ENCODE measurements at regions not wholly inside any gene's neighbourhood (a gene's known extent, or its start where the extent isn't known, plus 50 kb on each side); places are given as distances from the start of the nearest gene placed in this dataset.

- DNase-seq = no peak
Measured at GRCh38 chr14:94921882-94922585, 152.1 kb upstream of the GSC start.

GRCh38 chr14:94921456-94921855 is 151.5 kb upstream of the GSC start:
- DNase-seq = no peak

DNA sequence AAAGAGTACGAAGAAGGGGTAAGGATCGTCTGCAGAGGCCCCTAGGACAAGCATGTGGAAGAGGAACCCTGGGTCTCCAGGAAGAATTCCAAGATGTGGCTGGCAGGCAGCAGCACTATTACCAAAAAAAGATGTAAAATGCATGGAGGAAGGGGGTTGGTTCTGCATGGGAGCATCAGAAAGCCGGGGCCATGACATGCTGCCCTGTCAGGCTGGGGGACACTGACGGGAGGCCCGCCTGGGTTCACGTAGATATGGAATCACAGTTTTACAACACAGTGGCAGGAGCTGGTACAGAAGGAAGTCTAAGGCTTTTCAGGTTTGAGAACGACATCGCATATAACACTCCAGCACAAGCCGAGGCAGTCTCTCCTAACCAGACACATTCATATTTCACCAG is 150.0 kb upstream of the GSC start:
- DNase-seq = no peak

- no peak for DNase-seq
Measured at GRCh38 chr14:94918896-94919295, 149.0 kb upstream of the GSC start.

- DNase-seq = no peak
Measured at GRCh38 chr14:94917041-94917600, 147.2 kb upstream of the GSC start.

DNA sequence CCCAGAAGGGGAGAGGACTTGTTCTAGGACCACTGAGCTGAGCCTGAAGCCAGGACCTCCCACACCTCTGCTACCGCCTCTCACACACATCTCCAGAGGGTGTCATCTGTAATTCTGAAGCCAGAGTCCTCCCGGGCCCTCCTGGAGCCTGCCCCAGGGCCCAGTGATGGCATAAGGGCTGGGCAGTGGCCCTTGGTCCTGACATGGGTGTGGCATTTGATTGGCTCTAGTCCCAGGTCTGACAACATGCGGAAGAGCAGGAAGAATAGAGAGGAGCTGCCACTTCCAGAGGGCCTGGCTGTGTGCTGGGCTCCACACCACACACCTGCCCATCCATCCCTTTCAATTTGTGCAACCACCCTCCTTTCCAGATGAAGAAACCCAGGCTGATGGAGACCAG is 144.3 kb upstream of the GSC start:
- no peak for DNase-seq

GRCh38 chr14:94907626-94908261 is 137.8 kb upstream of the GSC start:
- DNase-seq = peak; percentile 37

GRCh38 chr14:94906991-94907587 is 137.2 kb upstream of the GSC start:
- no peak for DNase-seq

- DNase-seq = no peak
Measured at GRCh38 chr14:94906577-94906976, 136.7 kb upstream of the GSC start.

DNA sequence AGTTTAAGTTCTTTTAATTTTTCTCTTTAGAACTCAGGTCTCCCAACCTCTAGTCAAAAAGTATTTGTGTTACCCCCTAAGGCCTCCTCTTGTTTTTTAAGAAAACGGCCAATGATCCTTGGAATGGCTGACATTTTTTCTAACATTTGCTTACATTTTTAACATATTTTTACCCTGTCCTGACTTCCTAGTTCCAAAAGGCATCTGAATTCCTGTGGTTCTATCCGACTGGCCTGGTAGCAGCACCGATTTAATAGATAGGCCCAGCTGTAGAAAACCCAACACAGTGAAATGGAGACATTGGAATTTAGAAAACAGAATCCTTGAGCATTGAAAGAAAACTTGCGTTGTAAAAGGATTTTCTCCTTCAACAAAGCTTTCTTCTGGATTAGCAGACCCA is 134.7 kb upstream of the GSC start:
- DNase-seq = no peak

GRCh38 chr14:94903883-94904282 is 134.0 kb upstream of the GSC start:
- DNase-seq = no peak

GRCh38 chr14:94903338-94903737 is 133.4 kb upstream of the GSC start:
- DNase-seq = no peak

DNA sequence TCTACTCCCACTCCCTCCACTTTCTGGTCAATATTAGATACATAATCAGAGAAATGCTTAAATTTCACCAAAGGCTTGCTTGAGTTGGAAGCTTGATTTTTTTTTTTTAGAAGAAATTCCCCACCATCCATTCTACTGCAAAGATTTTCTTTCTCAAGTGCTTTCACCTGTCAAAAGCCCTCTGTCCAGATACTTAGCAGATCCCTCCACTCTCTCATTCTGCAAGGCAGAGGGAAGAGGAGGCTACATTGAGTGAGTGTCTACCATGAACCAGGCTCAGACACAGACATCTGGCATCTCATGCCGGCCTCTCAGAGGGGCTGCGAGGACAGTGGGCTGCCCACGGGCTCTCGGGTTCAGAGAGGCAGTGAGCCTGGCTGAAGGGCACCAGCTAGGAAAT is 127.6 kb upstream of the GSC start:
- DNase-seq = no peak

DNA sequence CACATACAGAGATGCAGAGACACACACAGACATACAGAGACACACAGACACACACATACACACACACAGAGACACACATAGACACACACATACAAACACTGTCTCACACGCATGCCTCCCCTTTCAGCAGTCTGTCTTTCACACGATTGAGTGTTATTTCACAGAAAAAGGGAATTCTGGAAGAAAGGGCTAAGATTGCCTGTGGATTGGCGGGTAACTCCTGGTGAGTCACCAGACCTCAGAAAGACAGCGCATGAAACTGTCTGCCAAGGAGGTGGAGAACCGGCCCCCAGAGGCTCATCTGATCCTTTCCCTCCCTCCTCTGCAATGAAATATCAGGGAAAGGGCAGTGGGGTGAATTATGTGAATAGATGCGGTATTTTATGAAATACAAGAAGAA is 127.2 kb upstream of the GSC start:
- DNase-seq = no peak

- DNase-seq = no peak
Measured at GRCh38 chr14:94893411-94894160, 123.7 kb upstream of the GSC start.

GRCh38 chr14:94890785-94891184 is 120.9 kb upstream of the GSC start:
- DNase-seq = no peak

GRCh38 chr14:94889520-94890312 is 119.8 kb upstream of the GSC start:
- DNase-seq = no peak

- DNase-seq = peak; percentile 15
Measured at GRCh38 chr14:94888121-94888520, 118.2 kb upstream of the GSC start.

DNA sequence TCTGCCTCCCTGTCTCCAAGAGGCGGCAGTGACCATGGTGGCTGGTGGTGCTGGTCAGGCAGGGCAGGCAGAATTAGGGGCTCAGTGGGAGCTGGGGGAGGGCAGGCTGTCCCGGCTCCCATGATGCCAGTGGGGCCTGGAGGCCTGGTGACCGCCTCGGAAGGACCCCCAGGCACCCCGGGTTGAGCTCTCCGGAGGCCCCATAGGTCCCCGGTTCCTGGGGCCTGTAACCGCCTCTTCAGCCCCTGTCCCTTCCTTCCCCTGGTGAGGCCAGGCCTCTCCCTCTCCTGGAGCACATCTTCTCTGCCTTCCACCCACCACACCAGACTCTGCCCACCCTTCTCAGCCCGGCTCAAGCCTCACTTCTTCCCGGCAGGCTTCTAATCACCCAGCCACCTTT is 117.7 kb upstream of the GSC start:
- DNase-seq = no peak

DNA sequence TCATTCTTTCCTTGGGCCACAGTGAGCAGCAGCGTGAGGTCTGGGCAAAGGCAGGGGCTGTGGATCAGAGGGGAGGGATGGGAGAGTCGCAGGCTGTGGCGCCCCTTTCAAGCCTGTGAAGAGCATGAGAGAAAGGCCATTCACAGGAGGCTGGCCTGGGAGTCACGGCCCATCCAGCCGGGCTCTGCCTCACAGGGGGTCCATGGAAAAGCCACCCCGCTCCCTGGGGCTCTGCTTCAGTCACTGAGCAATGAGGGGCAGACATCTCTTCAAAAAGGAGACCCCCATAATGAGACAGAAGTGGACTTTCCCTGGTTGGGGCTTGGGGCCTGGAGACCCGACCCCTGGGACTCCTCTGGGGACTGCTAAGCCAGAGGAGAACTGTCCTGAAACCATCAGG is 117.0 kb upstream of the GSC start:
- DNase-seq = no peak

- DNase-seq = no peak
Measured at GRCh38 chr14:94885481-94886155, 115.7 kb upstream of the GSC start.

- no peak for DNase-seq
Measured at GRCh38 chr14:94884616-94885230, 114.8 kb upstream of the GSC start.
